GM13977 (cell line): ENCODE measurements at regions not wholly inside any gene's neighbourhood (a gene's known extent, or its start where the extent isn't known, plus 50 kb on each side); places are given as distances from the start of the nearest gene placed in this dataset.

Experiments
- DNase-seq: peaks from one replicate; pipeline ENCODE4 v3.0.0; 2012; ENCODE audit warnings: low spot score
- CTCF ChIP-seq: IDR thresholded peaks from 2 replicates; pipeline ENCODE4 v1.5.1; 2012; ENCODE audit warnings: mild to moderate bottlenecking, control low read depth; ENCODE audit not compliant: insufficient read depth; ENCODE audit errors: extremely low read depth, missing control alignments
- in situ Hi-C: fragments of 300-500 bp; cut with MboI; formaldehyde crosslinking; loops from one replicate; pipeline ENCODE4 v1.12.0; 2022; ENCODE audit warnings: low sequenced_read_pairs, low pct_unique_long_range_greater_than_20kb, mixed read lengths, inconsistent platforms; ENCODE audit not compliant: unreplicated experiment

- DNase-seq: no peak
- in situ Hi-C loops: no loop called here
- no peak for TF ChIP-seq CTCF
Observed at GRCh38 chr21:18908641-18909040, 505.1 kb upstream of the TMPRSS15 start.

DNA sequence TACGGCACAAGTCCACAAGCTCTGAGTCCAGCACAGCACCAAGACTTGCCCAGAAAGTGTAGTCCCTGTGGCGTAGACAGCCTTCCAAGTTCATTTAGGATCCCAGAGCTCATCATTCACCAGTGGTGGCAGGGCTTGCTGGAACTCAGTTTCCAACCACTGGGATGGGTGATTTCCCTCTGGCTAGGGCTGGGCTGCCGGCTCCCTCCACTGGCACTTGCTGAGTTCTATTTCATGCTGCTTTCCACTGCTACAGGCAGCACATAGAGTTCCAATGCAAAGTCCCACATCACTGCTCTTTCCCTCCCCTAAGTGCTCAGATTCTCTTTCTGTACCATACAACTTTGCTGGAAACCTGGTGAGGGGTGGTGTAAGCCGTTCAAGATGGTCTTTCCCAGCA, 510.3 kb upstream of the TMPRSS15 start:
- in situ Hi-C loops: no loop called here
- DNase-seq: no peak
- TF ChIP-seq CTCF: no peak

- TF ChIP-seq CTCF: no peak
- DNase-seq: no peak
- in situ Hi-C loops: no loop called here
Observed at GRCh38 chr21:18914570-18914969, 511.0 kb upstream of the TMPRSS15 start.

GRCh38 chr21:18917622-18918021, 514.0 kb upstream of the TMPRSS15 start:
- in situ Hi-C loops: no loop called here
- no peak for TF ChIP-seq CTCF

DNA sequence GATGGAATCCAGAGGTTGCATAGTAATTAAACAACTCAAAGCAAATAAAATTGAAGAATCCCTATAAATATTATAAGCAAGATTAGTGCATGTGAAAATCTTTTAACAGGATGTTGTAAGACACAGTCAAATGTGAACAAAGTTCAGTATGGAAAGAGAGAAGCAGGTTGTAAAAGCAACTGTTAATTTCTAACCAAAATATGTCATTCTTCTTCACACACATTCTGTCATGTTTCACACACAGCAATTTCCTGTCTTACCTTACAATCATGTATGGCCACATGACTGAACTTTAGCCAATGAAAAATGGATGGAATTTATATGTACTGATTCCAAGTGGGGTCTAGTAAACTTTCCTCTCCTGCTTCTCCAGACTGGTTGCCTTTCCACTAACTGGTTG, 527.7 kb upstream of the TMPRSS15 start:
- in situ Hi-C loops: no loop called here
- TF ChIP-seq CTCF: no peak
- DNase-seq: no peak

More at GRCh38 chr21:18917622-18918021, 514.0 kb upstream of the TMPRSS15 start:
- DNase-seq: no peak

- TF ChIP-seq CTCF: no peak
- DNase-seq: no peak
- in situ Hi-C loops: no loop called here
Observed at GRCh38 chr21:18937337-18937736, 533.8 kb upstream of the TMPRSS15 start.

DNA sequence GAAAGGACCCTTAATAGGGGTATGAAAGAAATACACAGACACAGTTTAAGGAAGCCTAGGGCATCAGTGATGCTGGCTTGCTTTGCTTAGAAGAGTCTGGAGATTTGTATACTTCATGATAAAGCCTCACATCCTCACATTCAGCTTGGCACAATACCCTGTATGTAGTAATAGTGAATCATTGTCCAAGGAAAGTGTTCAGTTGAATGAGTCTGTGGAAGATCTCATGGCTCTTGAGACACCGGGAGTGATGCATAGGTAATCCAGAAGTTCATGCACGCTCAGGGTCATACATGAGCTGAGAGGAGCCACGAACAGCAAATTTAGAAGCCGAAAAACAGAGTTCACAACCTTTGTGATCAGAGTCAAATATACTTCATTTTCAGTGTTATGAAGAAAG, 537.2 kb upstream of the TMPRSS15 start:
- in situ Hi-C loops: no loop called here
- no peak for DNase-seq
- TF ChIP-seq CTCF: no peak
